Neural cell (in vitro differentiated cells): ENCODE measurements at regions not wholly inside any gene's neighbourhood (a gene's known extent, or its start where the extent isn't known, plus 50 kb on each side); places are given as distances from the start of the nearest gene placed in this dataset.

Source experiments
- H2AFZ ChIP-seq: fragments of 200-600, 300-800 bp; sonication (generic), shearing (Covaris generic); 2 replicates; pipeline ENCODE4 v1.6.0; 2014; ENCODE audit warnings: low read depth, mild to moderate bottlenecking, antibody characterized with exemption, low read length, moderate library complexity
- H3F3A ChIP-seq: fragments of 200-600 bp; shearing (Covaris generic); 2 replicates; pipeline ENCODE4 v1.6.1; 2016; ENCODE audit warnings: mild to moderate bottlenecking, moderate library complexity, mixed read lengths, antibody characterized with exemption, low read length; ENCODE audit not compliant: insufficient read depth, poor library complexity, severe bottlenecking
- H3K27ac ChIP-seq: fragments of 200-600, 300-800 bp; sonication (generic), shearing (Covaris generic); 2 replicates; pipeline ENCODE4 v1.5.1; 2014; ENCODE audit warnings: mild to moderate bottlenecking, low read length, moderate library complexity
- H3K27me3 ChIP-seq: fragments of 300-800, 200-600 bp; sonication (generic), shearing (Covaris generic); 2 replicates; pipeline ENCODE4 v1.6.0; 2014; ENCODE audit warnings: mild to moderate bottlenecking, low read depth, low read length, moderate library complexity; ENCODE audit not compliant: insufficient read depth
- H3K36me3 ChIP-seq: fragments of 300-800, 200-600 bp; sonication (generic), shearing (Covaris generic); 2 replicates; pipeline ENCODE4 v1.5.1; 2014; ENCODE audit warnings: mild to moderate bottlenecking, antibody characterized with exemption, low read length, moderate library complexity; ENCODE audit not compliant: insufficient read depth
- H3K4me2 ChIP-seq: fragments of 300-800, 200-600 bp; sonication (generic), shearing (Covaris generic); 2 replicates; pipeline ENCODE4 v1.6.0; 2014; ENCODE audit warnings: mild to moderate bottlenecking, low read length
- H3K4me3 ChIP-seq: fragments of 300-800, 200-600 bp; sonication (generic), shearing (Covaris generic); 2 replicates; pipeline ENCODE4 v1.5.1; 2014; ENCODE audit warnings: mild to moderate bottlenecking, low read length, moderate library complexity
- H3K79me2 ChIP-seq: fragments of 200-600 bp; shearing (Covaris generic); replicated peaks from 2 replicates; pipeline ENCODE4 v1.6.0; 2014; ENCODE audit warnings: mild to moderate bottlenecking, low read length, moderate library complexity; ENCODE audit not compliant: insufficient read depth
- H3K9ac ChIP-seq: fragments of 300-800, 200-600 bp; sonication (generic), shearing (Covaris generic); 2 replicates; pipeline ENCODE4 v1.6.1; 2016; ENCODE audit warnings: mild to moderate bottlenecking, low read length, mixed read lengths
- H3K9me2 ChIP-seq: fragments of 200-600 bp; shearing (Covaris generic); 2 replicates; pipeline ENCODE4 v1.6.1; 2016; ENCODE audit warnings: mild to moderate bottlenecking, low read length, mixed read lengths; ENCODE audit not compliant: insufficient read depth
- H3K9me3 ChIP-seq: fragments of 200-600, 300-800 bp; sonication (generic), shearing (Covaris generic); 2 replicates; pipeline ENCODE4 v1.6.1; 2016; ENCODE audit warnings: mild to moderate bottlenecking, mixed run types, low read length, moderate library complexity, mixed read lengths
- H4K20me1 ChIP-seq: fragments of 200-600 bp; shearing (Covaris generic); 2 replicates; pipeline ENCODE4 v1.6.1; 2016; ENCODE audit warnings: mild to moderate bottlenecking, mixed run types; ENCODE audit not compliant: insufficient read depth
- EP300 ChIP-seq: fragments of 450-650 bp; conservative IDR thresholded peaks from 2 replicates; pipeline ENCODE4 v1.6.1; 2014; ENCODE audit warnings: antibody characterized with exemption, mild to moderate bottlenecking, moderate library complexity; ENCODE audit not compliant: poor library complexity, severe bottlenecking
- EZH2 ChIP-seq: fragments of 200-600, 300-800 bp; shearing (Covaris generic), sonication (generic); IDR thresholded peaks from 2 replicates; pipeline ENCODE4 v1.6.1; 2014; ENCODE audit warnings: antibody characterized with exemption, low read length, borderline replicate concordance, mild to moderate bottlenecking; ENCODE audit not compliant: insufficient read depth, poor library complexity, severe bottlenecking
- MXI1 ChIP-seq: fragments of 450-650 bp; conservative IDR thresholded peaks from 2 replicates; pipeline ENCODE4 v1.6.1; 2014; ENCODE audit warnings: antibody characterized with exemption, mild to moderate bottlenecking; ENCODE audit not compliant: poor library complexity, severe bottlenecking
- POLR2AphosphoS5 ChIP-seq: IDR thresholded peaks from 2 replicates; pipeline ENCODE4 v1.6.1; 2012
- RAD21 ChIP-seq: fragments of 450-650 bp; conservative IDR thresholded peaks from 2 replicates; pipeline ENCODE4 v1.6.1; 2014; ENCODE audit warnings: antibody characterized with exemption, mild to moderate bottlenecking, moderate library complexity
- SMC3 ChIP-seq: fragments of 450-650 bp; conservative IDR thresholded peaks from 2 replicates; pipeline ENCODE4 v1.6.1; 2014; ENCODE audit warnings: antibody characterized with exemption, mild to moderate bottlenecking, moderate library complexity; ENCODE audit not compliant: poor library complexity
- TAF1 ChIP-seq: IDR thresholded peaks from 2 replicates; pipeline ENCODE4 v1.6.1; 2012; ENCODE audit warnings: low read depth
- TF ChIP-seq, protein P1 (sequence below): IDR thresholded peaks from 2 replicates; pipeline ENCODE4 v1.6.1; 2012; ENCODE audit warnings: borderline replicate concordance
- TF ChIP-seq, protein P2 (sequence below): fragments of 450-650 bp; IDR thresholded peaks from 2 replicates; pipeline ENCODE4 v1.5.1; 2014; ENCODE audit warnings: antibody characterized with exemption, mild to moderate bottlenecking, moderate library complexity; ENCODE audit not compliant: poor library complexity, severe bottlenecking

DNA sequence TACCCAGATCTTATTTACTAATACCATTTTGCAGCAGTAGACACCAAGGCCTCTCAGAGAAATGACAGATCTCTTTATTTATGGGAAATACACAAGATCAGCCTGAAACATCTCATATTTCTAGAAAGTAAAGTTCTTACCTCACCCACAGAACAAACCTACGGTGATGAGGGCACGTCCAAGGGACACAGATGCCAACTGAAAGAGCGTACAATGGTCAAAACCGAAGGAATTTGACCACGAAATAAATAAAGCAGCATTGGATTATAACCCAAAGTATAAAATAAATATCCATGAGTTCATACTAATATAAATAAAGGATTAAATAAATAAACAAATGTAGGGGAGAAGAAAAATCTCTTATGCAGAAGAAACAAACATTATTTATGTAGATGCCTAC lies 747.0 kb downstream of the TNS3 start:
- no peak overlapping the region for H3K9ac ChIP-seq
- H3K79me2 ChIP-seq = no peaks in the 10 kb centered on the region
- TF ChIP-seq RAD21 = no peak
- TF ChIP-seq MXI1 = no peak
- no peak for TF ChIP-seq POLR2AphosphoS5
- no peak for TF ChIP-seq EP300
- no peak for TF ChIP-seq SMC3
- TF ChIP-seq EZH2 = no peak
- TF ChIP-seq, protein P1, sequence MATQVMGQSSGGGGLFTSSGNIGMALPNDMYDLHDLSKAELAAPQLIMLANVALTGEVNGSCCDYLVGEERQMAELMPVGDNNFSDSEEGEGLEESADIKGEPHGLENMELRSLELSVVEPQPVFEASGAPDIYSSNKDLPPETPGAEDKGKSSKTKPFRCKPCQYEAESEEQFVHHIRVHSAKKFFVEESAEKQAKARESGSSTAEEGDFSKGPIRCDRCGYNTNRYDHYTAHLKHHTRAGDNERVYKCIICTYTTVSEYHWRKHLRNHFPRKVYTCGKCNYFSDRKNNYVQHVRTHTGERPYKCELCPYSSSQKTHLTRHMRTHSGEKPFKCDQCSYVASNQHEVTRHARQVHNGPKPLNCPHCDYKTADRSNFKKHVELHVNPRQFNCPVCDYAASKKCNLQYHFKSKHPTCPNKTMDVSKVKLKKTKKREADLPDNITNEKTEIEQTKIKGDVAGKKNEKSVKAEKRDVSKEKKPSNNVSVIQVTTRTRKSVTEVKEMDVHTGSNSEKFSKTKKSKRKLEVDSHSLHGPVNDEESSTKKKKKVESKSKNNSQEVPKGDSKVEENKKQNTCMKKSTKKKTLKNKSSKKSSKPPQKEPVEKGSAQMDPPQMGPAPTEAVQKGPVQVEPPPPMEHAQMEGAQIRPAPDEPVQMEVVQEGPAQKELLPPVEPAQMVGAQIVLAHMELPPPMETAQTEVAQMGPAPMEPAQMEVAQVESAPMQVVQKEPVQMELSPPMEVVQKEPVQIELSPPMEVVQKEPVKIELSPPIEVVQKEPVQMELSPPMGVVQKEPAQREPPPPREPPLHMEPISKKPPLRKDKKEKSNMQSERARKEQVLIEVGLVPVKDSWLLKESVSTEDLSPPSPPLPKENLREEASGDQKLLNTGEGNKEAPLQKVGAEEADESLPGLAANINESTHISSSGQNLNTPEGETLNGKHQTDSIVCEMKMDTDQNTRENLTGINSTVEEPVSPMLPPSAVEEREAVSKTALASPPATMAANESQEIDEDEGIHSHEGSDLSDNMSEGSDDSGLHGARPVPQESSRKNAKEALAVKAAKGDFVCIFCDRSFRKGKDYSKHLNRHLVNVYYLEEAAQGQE = no peak
- TF ChIP-seq, protein P2, sequence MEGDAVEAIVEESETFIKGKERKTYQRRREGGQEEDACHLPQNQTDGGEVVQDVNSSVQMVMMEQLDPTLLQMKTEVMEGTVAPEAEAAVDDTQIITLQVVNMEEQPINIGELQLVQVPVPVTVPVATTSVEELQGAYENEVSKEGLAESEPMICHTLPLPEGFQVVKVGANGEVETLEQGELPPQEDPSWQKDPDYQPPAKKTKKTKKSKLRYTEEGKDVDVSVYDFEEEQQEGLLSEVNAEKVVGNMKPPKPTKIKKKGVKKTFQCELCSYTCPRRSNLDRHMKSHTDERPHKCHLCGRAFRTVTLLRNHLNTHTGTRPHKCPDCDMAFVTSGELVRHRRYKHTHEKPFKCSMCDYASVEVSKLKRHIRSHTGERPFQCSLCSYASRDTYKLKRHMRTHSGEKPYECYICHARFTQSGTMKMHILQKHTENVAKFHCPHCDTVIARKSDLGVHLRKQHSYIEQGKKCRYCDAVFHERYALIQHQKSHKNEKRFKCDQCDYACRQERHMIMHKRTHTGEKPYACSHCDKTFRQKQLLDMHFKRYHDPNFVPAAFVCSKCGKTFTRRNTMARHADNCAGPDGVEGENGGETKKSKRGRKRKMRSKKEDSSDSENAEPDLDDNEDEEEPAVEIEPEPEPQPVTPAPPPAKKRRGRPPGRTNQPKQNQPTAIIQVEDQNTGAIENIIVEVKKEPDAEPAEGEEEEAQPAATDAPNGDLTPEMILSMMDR = no peak
- TF ChIP-seq TAF1 = no peak
- no peak overlapping the region for H3K4me3 ChIP-seq
- no peaks in the 10 kb centered on the region for H3F3A ChIP-seq
- no peaks in the 10 kb centered on the region for H3K9me2 ChIP-seq
- no peak overlapping the region for H3K27ac ChIP-seq
- H2AFZ ChIP-seq = no peak overlapping the region
- no peaks in the 10 kb centered on the region for H3K9me3 ChIP-seq
- H3K27me3 ChIP-seq = no peaks in the 10 kb centered on the region
- H4K20me1 ChIP-seq = no peaks in the 10 kb centered on the region
- H3K36me3 ChIP-seq = no peaks in the 10 kb centered on the region
- H3K4me2 ChIP-seq = no peak overlapping the region

DNA sequence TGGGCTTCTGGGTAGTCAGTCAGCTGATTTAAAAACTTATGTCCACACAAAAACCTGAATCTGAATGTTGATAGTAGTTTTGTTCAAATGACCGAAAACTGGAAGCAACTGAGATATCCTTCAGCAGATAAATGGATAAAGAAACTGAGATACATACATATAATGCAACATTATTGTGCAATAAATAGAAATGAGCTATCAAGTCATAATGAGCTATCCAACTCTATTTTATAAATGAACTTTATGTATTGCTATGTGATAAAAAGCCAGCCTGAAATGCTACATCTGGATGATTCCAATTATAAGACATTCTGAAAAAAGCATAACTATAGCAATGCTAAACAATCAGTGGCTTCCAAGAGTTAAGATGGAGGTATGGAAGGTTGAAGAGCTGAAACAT lies 748.7 kb downstream of the TNS3 start:
- Histone ChIP-seq H3K4me2 (no peak overlapping the region), H3K27me3 (no peaks in the 10 kb centered on the region), H2AFZ (no peak overlapping the region), H3K9me3 (no peaks in the 10 kb centered on the region), H3K27ac (no peak overlapping the region), H3K79me2 (no peaks in the 10 kb centered on the region), H3K4me3 (no peak overlapping the region), H3F3A (no peaks in the 10 kb centered on the region), H3K36me3 (no peaks in the 10 kb centered on the region), H4K20me1 (no peaks in the 10 kb centered on the region), H3K9ac (no peak overlapping the region), H3K9me2 (no peaks in the 10 kb centered on the region)
- TF ChIP-seq EP300 = no peak
- TF ChIP-seq, protein P2 = no peak
- TF ChIP-seq, protein P1 = no peak
- TF ChIP-seq MXI1 = no peak
- TF ChIP-seq POLR2AphosphoS5 = no peak
- TF ChIP-seq RAD21 = no peak
- no peak for TF ChIP-seq TAF1
- TF ChIP-seq SMC3 = no peak
- no peak for TF ChIP-seq EZH2
